ENCODE measurements at regions not wholly inside any gene's neighbourhood (a gene's known extent, or its start where the extent isn't known, plus 50 kb on each side); places are given as distances from the start of the nearest gene placed in this dataset.

DNA sequence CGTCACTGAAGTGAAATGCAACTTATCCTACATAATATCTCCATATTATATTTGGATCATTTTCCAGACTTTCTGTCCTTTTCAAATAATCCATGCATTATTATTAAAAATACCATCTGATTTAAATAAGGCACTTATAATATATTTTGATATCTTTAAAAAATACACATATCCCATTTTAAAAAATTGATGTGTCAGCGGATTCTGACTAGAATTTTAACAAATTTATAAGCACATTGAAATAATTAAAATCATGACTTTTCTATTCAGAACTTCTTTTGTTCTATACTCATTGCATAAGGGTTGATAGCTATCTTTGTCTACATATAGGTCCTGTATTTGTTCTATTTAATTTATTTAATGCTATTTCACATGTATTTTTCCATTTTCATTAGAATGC is 199.0 kb upstream of the DSEL start:
- WGBS: 91% methylated on average over 2 of the region's 2 CpGs
- Histone ChIP-seq H3K4me1 (ENCODE audit: control insufficient read depth in 2 of 2, insufficient read depth in 2 of 2, low read length in 2 of 2) (no peaks in the 10 kb centered on the region), H3K9me3 (ENCODE audit: control insufficient read depth in 2 of 2, insufficient read depth in 1 of 2, low read length in 1 of 2) (no peaks in the 10 kb centered on the region), H3K4me3 (ENCODE audit: low read length in 2 of 2) (no peak overlapping the region), H3K27ac (ENCODE audit: low read depth in 1 of 2, low read length in 1 of 2) (no peak overlapping the region), H3K27me3 (ENCODE audit: control insufficient read depth in 2 of 2, insufficient read depth in 1 of 2, low read length in 1 of 2) (no peaks in the 10 kb centered on the region), H3K36me3 (ENCODE audit: control insufficient read depth in 2 of 2, insufficient read depth in 2 of 2, low read length in 1 of 2) (no peaks in the 10 kb centered on the region)
- DNase-seq (ENCODE audit: low read depth in 6 of 9, low spot score in 9 of 9): no peak

DNA sequence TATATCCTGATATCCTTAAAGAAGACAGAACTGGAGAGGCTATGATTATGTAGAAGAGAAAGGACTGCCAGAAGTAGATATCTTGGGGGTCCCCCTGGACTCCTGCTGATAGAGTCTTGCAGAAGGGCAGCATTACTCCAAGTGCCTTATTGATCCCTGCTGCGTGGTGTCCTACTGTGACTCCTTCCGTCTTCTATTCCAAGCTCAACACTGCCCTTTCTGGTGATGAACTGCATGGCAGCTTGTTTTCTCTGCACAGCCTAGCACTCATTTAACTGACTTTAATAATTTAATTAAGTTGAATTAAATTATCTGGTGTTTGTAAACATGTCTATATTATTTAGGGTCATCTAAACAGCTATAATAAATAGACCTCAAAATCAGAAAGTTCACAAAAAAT is 194.1 kb upstream of the DSEL start:
- DNase-seq (ENCODE audit: low read depth in 6 of 9, low spot score in 9 of 9): no peak
- H3K27ac ChIP-seq (ENCODE audit: low read depth in 1 of 2, low read length in 1 of 2): no peak overlapping the region
- 72% methylated on average over 2 of the region's 2 CpGs for WGBS

DNA sequence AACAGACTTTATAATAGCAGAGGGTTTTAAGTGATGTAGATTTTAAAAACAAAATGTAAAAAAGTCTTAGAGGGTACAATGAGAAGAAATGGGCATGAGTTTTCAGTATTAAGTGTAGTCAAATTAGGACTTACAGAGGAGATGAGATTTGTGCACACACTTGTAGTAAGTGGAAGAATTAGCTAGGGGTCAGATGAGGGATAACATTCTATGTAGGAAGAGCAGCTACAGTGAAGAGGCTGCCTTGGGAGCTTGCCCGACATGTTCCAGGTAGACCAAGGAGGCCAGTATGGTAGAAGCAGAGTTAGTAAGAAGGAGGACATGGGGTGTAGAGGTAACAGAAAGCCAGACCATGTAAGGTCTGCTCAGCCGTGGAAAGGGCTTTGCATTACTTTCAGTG is 189.2 kb upstream of the DSEL start:
- 89% methylated on average over 2 of the region's 2 CpGs for WGBS

More for the DNA sequence above, 194.1 kb upstream of the DSEL start:
- Histone ChIP-seq H3K9me3 (ENCODE audit: control insufficient read depth in 2 of 2, insufficient read depth in 1 of 2, low read length in 1 of 2) (no peaks in the 10 kb centered on the region), H3K36me3 (ENCODE audit: control insufficient read depth in 2 of 2, insufficient read depth in 2 of 2, low read length in 1 of 2) (no peaks in the 10 kb centered on the region), H3K4me1 (ENCODE audit: control insufficient read depth in 2 of 2, insufficient read depth in 2 of 2, low read length in 2 of 2) (no peaks in the 10 kb centered on the region), H3K27me3 (ENCODE audit: control insufficient read depth in 2 of 2, insufficient read depth in 1 of 2, low read length in 1 of 2) (no peaks in the 10 kb centered on the region), H3K4me3 (ENCODE audit: low read length in 2 of 2) (no peak overlapping the region)

DNA sequence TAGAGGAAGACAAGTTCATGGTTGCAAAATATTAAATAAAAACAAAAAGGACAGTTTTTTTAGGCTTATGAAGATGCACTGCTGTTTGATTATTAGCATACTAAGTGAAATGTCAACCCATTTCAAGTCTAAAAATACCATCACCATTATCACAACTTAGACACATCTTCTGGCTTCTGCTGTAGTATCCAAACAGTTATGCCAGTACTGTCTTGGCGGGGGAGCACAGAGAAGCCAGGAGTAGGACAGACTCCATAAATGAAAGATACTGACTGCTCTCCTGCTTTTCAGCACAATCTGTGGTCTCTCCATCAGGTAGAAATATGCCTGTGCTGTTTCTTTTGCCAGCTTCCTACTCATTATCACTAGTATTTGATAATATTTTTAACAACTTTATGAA is 179.2 kb upstream of the DSEL start:
- no peak overlapping the region for H3K4me3 ChIP-seq (ENCODE audit: low read length in 2 of 2)
- no peak overlapping the region for H3K27ac ChIP-seq (ENCODE audit: low read depth in 1 of 2, low read length in 1 of 2)
- H3K27me3 ChIP-seq (ENCODE audit: control insufficient read depth in 2 of 2, insufficient read depth in 1 of 2, low read length in 1 of 2): no peaks in the 10 kb centered on the region
- no peaks in the 10 kb centered on the region for H3K36me3 ChIP-seq (ENCODE audit: control insufficient read depth in 2 of 2, insufficient read depth in 2 of 2, low read length in 1 of 2)
- H3K4me1 ChIP-seq (ENCODE audit: control insufficient read depth in 2 of 2, insufficient read depth in 2 of 2, low read length in 2 of 2): no peaks in the 10 kb centered on the region
- WGBS: 91% methylated on average over 1 of the region's 1 CpG
- DNase-seq (ENCODE audit: low read depth in 6 of 9, low spot score in 9 of 9): no peak
- H3K9me3 ChIP-seq (ENCODE audit: control insufficient read depth in 2 of 2, insufficient read depth in 1 of 2, low read length in 1 of 2): no peaks in the 10 kb centered on the region

More for the DNA sequence above, 189.2 kb upstream of the DSEL start:
- H3K4me1 ChIP-seq (ENCODE audit: control insufficient read depth in 2 of 2, insufficient read depth in 2 of 2, low read length in 2 of 2): no peaks in the 10 kb centered on the region
- no peak for DNase-seq (ENCODE audit: low read depth in 6 of 9, low spot score in 9 of 9)
- H3K4me3 ChIP-seq (ENCODE audit: low read length in 2 of 2): no peak overlapping the region
- H3K27ac ChIP-seq (ENCODE audit: low read depth in 1 of 2, low read length in 1 of 2): no peak overlapping the region
- no peaks in the 10 kb centered on the region for H3K36me3 ChIP-seq (ENCODE audit: control insufficient read depth in 2 of 2, insufficient read depth in 2 of 2, low read length in 1 of 2)
- H3K27me3 ChIP-seq (ENCODE audit: control insufficient read depth in 2 of 2, insufficient read depth in 1 of 2, low read length in 1 of 2): no peaks in the 10 kb centered on the region
- no peaks in the 10 kb centered on the region for H3K9me3 ChIP-seq (ENCODE audit: control insufficient read depth in 2 of 2, insufficient read depth in 1 of 2, low read length in 1 of 2)

DNA sequence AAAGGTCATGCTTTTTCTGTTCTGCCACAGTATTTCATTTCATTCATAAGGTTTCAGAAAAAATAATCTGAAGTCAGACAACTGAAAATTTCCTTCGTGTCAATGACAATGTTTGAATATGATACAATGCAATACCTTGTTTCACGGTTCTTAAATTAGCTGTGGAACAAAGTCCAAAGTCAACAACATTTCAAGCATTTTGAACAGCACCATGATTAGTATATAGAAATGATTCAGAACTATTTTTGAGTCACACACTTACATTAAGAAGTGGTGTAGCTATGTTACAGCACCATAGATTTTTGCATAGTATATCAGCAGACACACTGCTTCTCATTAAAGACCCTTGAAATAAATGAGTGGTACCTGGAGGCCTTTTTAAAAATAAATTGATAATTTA is 178.3 kb upstream of the DSEL start:
- no peaks in the 10 kb centered on the region for H3K4me1 ChIP-seq (ENCODE audit: control insufficient read depth in 2 of 2, insufficient read depth in 2 of 2, low read length in 2 of 2)
- no peak for DNase-seq (ENCODE audit: low read depth in 6 of 9, low spot score in 9 of 9)
- 87% methylated on average over 2 of the region's 2 CpGs for WGBS
- H3K36me3 ChIP-seq (ENCODE audit: control insufficient read depth in 2 of 2, insufficient read depth in 2 of 2, low read length in 1 of 2): no peaks in the 10 kb centered on the region
- no peaks in the 10 kb centered on the region for H3K9me3 ChIP-seq (ENCODE audit: control insufficient read depth in 2 of 2, insufficient read depth in 1 of 2, low read length in 1 of 2)
- H3K27ac ChIP-seq (ENCODE audit: low read depth in 1 of 2, low read length in 1 of 2): no peak overlapping the region
- no peaks in the 10 kb centered on the region for H3K27me3 ChIP-seq (ENCODE audit: control insufficient read depth in 2 of 2, insufficient read depth in 1 of 2, low read length in 1 of 2)
- H3K4me3 ChIP-seq (ENCODE audit: low read length in 2 of 2): no peak overlapping the region

DNA sequence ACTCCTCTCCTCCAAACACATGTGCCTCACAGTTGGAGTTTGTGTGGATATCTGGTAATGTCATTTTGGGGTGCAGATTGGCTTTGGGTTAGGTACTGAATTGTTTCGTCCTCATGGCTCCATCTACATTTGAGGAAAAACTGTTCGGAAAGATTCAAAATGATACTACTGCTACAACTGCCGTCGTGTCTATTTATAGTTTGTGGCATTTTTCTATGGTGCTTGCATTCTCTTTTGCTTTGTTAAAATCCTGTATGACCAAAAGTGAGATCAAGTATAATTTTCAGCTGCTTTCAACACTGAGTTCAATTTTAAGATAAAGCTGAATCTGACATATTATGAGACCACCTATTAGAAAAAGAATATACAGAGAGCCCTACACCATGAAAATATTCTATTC is 176.3 kb upstream of the DSEL start:
- no peaks in the 10 kb centered on the region for H3K27me3 ChIP-seq (ENCODE audit: control insufficient read depth in 2 of 2, insufficient read depth in 1 of 2, low read length in 1 of 2)
- H3K4me1 ChIP-seq (ENCODE audit: control insufficient read depth in 2 of 2, insufficient read depth in 2 of 2, low read length in 2 of 2): no peaks in the 10 kb centered on the region
- no peaks in the 10 kb centered on the region for H3K9me3 ChIP-seq (ENCODE audit: control insufficient read depth in 2 of 2, insufficient read depth in 1 of 2, low read length in 1 of 2)
- no peak for DNase-seq (ENCODE audit: low read depth in 6 of 9, low spot score in 9 of 9)
- WGBS: 95% methylated on average over 4 of the region's 4 CpGs
- no peaks in the 10 kb centered on the region for H3K36me3 ChIP-seq (ENCODE audit: control insufficient read depth in 2 of 2, insufficient read depth in 2 of 2, low read length in 1 of 2)
- no peak overlapping the region for H3K27ac ChIP-seq (ENCODE audit: low read depth in 1 of 2, low read length in 1 of 2)
- no peak overlapping the region for H3K4me3 ChIP-seq (ENCODE audit: low read length in 2 of 2)

DNA sequence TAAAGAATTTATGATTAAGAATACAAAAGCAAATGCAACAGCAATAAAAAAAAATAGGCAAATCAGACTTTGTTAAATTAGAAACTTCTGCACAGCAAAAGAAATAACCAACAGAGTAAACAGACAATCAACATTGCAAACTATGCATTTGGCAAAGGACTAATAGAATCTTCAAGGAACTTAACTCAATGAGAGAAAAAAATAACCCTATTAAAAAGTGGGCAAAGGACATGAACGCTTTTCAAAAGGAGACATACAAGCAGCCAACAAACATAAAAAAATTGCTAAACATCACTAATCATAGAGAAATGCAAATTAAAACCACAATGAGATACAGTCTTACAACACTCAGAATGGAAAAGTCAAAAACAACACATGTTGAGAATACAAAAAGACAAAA is 166.0 kb upstream of the DSEL start:
- DNase-seq (ENCODE audit: low read depth in 6 of 9, low spot score in 9 of 9): no peak
- H3K4me1 ChIP-seq (ENCODE audit: control insufficient read depth in 2 of 2, insufficient read depth in 2 of 2, low read length in 2 of 2): no peaks in the 10 kb centered on the region
- H3K4me3 ChIP-seq (ENCODE audit: low read length in 2 of 2): no peak overlapping the region
- H3K27me3 ChIP-seq (ENCODE audit: control insufficient read depth in 2 of 2, insufficient read depth in 1 of 2, low read length in 1 of 2): no peaks in the 10 kb centered on the region
- WGBS: 98% methylated on average over 1 of the region's 1 CpG
- no peaks in the 10 kb centered on the region for H3K36me3 ChIP-seq (ENCODE audit: control insufficient read depth in 2 of 2, insufficient read depth in 2 of 2, low read length in 1 of 2)
- H3K27ac ChIP-seq (ENCODE audit: low read depth in 1 of 2, low read length in 1 of 2): no peak overlapping the region
- H3K9me3 ChIP-seq (ENCODE audit: control insufficient read depth in 2 of 2, insufficient read depth in 1 of 2, low read length in 1 of 2): no peaks in the 10 kb centered on the region

DNA sequence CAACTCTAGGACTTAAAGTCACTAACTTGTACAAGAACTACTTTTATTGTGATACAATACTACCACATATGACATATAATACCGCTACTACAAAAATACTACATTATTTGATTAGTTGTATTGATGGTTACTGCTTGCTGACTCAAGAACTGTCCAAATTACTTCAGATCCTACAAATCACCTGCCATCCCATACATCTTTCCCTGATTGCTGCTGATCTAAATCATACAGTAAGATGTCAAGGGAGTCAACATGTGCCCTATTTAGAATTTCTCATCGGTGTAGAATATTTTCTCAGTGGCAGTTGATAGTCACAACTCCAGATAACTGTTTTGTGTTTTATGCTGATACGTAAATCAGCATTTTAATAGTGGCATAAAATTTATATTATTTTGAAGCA is 161.0 kb upstream of the DSEL start:
- WGBS: 93% methylated on average over 3 of the region's 3 CpGs
- Histone ChIP-seq H3K27ac (ENCODE audit: low read depth in 1 of 2, low read length in 1 of 2) (no peak overlapping the region), H3K4me1 (ENCODE audit: control insufficient read depth in 2 of 2, insufficient read depth in 2 of 2, low read length in 2 of 2) (no peaks in the 10 kb centered on the region)

DNA sequence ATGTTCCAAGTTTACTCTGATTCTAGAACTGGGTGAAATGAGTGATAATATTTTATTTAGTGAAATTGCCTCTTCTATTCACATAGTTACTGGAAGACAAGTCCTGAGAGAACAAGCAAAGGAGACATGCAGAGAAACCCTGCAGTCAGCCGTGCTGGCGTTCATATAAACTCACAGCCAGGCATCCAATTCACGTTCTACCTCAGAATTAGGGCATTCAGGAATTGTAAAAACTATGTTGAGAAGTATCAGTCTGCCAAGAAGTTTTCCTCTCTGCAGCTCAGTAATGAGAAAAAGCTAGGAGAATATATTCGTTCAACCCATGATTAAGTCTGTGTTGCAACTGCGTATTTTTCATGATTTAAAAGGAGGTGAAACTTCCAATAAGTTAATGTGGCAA is 156.2 kb upstream of the DSEL start:
- no peak for DNase-seq (ENCODE audit: low read depth in 6 of 9, low spot score in 9 of 9)
- 88% methylated on average over 5 of the region's 5 CpGs for WGBS

More for the DNA sequence above, 161.0 kb upstream of the DSEL start:
- Histone ChIP-seq H3K4me3 (ENCODE audit: low read length in 2 of 2) (no peak overlapping the region), H3K9me3 (ENCODE audit: control insufficient read depth in 2 of 2, insufficient read depth in 1 of 2, low read length in 1 of 2) (no peaks in the 10 kb centered on the region), H3K27me3 (ENCODE audit: control insufficient read depth in 2 of 2, insufficient read depth in 1 of 2, low read length in 1 of 2) (no peaks in the 10 kb centered on the region), H3K36me3 (ENCODE audit: control insufficient read depth in 2 of 2, insufficient read depth in 2 of 2, low read length in 1 of 2) (no peaks in the 10 kb centered on the region)
- no peak for DNase-seq (ENCODE audit: low read depth in 6 of 9, low spot score in 9 of 9)

DNA sequence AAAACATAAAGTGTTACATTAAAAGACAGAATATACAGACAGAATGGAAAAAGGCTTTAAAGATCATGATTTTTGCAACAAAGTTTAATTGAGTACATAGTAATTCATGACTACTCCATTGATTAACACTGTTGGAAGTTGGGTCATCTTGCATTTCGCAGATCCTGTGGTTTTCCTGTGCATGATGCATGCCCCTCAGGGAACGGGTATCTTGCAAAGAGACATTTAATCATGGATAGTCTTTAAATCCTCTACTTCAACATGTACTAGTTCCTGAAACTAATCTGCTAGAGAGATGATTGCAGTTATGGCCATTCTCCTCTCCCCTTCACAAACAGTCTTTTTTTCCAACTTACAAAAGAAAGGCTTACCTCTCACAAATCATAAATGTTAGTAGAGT is 155.6 kb upstream of the DSEL start:
- 53% methylated on average over 2 of the region's 2 CpGs for WGBS
- no peaks in the 10 kb centered on the region for H3K9me3 ChIP-seq (ENCODE audit: control insufficient read depth in 2 of 2, insufficient read depth in 1 of 2, low read length in 1 of 2)
- no peak overlapping the region for H3K4me3 ChIP-seq (ENCODE audit: low read length in 2 of 2)
- no peak for DNase-seq (ENCODE audit: low read depth in 6 of 9, low spot score in 9 of 9)
- no peaks in the 10 kb centered on the region for H3K36me3 ChIP-seq (ENCODE audit: control insufficient read depth in 2 of 2, insufficient read depth in 2 of 2, low read length in 1 of 2)
- H3K27me3 ChIP-seq (ENCODE audit: control insufficient read depth in 2 of 2, insufficient read depth in 1 of 2, low read length in 1 of 2): no peaks in the 10 kb centered on the region
- H3K27ac ChIP-seq (ENCODE audit: low read depth in 1 of 2, low read length in 1 of 2): no peak overlapping the region
- H3K4me1 ChIP-seq (ENCODE audit: control insufficient read depth in 2 of 2, insufficient read depth in 2 of 2, low read length in 2 of 2): no peaks in the 10 kb centered on the region

More for the DNA sequence above, 156.2 kb upstream of the DSEL start:
- H3K27ac ChIP-seq (ENCODE audit: low read depth in 1 of 2, low read length in 1 of 2): no peak overlapping the region
- no peaks in the 10 kb centered on the region for H3K27me3 ChIP-seq (ENCODE audit: control insufficient read depth in 2 of 2, insufficient read depth in 1 of 2, low read length in 1 of 2)
- H3K4me3 ChIP-seq (ENCODE audit: low read length in 2 of 2): no peak overlapping the region
- no peaks in the 10 kb centered on the region for H3K9me3 ChIP-seq (ENCODE audit: control insufficient read depth in 2 of 2, insufficient read depth in 1 of 2, low read length in 1 of 2)
- H3K4me1 ChIP-seq (ENCODE audit: control insufficient read depth in 2 of 2, insufficient read depth in 2 of 2, low read length in 2 of 2): no peaks in the 10 kb centered on the region
- H3K36me3 ChIP-seq (ENCODE audit: control insufficient read depth in 2 of 2, insufficient read depth in 2 of 2, low read length in 1 of 2): no peaks in the 10 kb centered on the region
